Fibroblast of lung (primary cell): ENCODE measurements at regions not wholly inside any gene's neighbourhood (a gene's known extent, or its start where the extent isn't known, plus 50 kb on each side); places are given as distances from the start of the nearest gene placed in this dataset.

Experiments used
- DNase-seq, 2 donors: peaks; one replicate each; pipeline versions ENCODE4 v3.0.0 to v3.0.0-alpha.2; 2010; ENCODE audit warnings: low read depth in 2 of 2
- H2AFZ ChIP-seq: 2 replicates; pipeline ENCODE4 v1.5.1; 2012; ENCODE audit warnings: low read length, control low read depth, inconsistent platforms
- H3K27ac ChIP-seq: 2 replicates; pipeline ENCODE4 v1.5.1; 2011; ENCODE audit warnings: low read length, control low read depth; ENCODE audit not compliant: insufficient read depth
- H3K27me3 ChIP-seq: 2 replicates; pipeline ENCODE4 v1.5.1; 2011; ENCODE audit warnings: mild to moderate bottlenecking, low read length; ENCODE audit not compliant: control insufficient read depth, insufficient read depth
- H3K36me3 ChIP-seq: 2 replicates; pipeline ENCODE4 v1.5.1; 2011; ENCODE audit warnings: low read length; ENCODE audit not compliant: control insufficient read depth, insufficient read depth
- H3K4me1 ChIP-seq: 2 replicates; pipeline ENCODE4 v1.5.1; 2011; ENCODE audit warnings: low read length; ENCODE audit not compliant: control insufficient read depth, insufficient read depth; ENCODE audit errors: extremely low read depth
- H3K4me2 ChIP-seq: 2 replicates; pipeline ENCODE4 v1.5.1; 2011; ENCODE audit warnings: low read length, control low read depth; ENCODE audit not compliant: insufficient read depth; ENCODE audit errors: extremely low read depth
- H3K4me3 ChIP-seq, 4 experiments: fragments of 200-600 bp in 1 of 4; sonication (generic) in 1 of 4; replicated peaks in 1 of 4; 2 replicates each; pipeline ENCODE4 v1.5.1; 2011 to 2016; ENCODE audit warnings: low read length in 4 of 4, low read depth in 3 of 4, mild to moderate bottlenecking in 3 of 4, control low read depth in 2 of 4, inconsistent platforms in 1 of 4, mixed read lengths in 1 of 4; ENCODE audit not compliant: insufficient read depth in 1 of 4; ENCODE audit errors: control extremely low read depth in 1 of 4
- H3K79me2 ChIP-seq: 2 replicates; pipeline ENCODE4 v1.5.1; 2012; ENCODE audit warnings: mild to moderate bottlenecking, low read length, inconsistent platforms; ENCODE audit not compliant: control insufficient read depth, insufficient read depth
- H3K9ac ChIP-seq: 2 replicates; pipeline ENCODE4 v1.5.1; 2011; ENCODE audit warnings: mild to moderate bottlenecking, low read length, control low read depth; ENCODE audit not compliant: insufficient read depth
- H3K9me3 ChIP-seq: 2 replicates; pipeline ENCODE4 v1.5.1; 2012; ENCODE audit warnings: low read depth, low read length; ENCODE audit not compliant: control insufficient read depth, insufficient read depth
- H4K20me1 ChIP-seq: 2 replicates; pipeline ENCODE4 v1.5.1; 2011; ENCODE audit warnings: low read length; ENCODE audit not compliant: control insufficient read depth, insufficient read depth; ENCODE audit errors: extremely low read depth
- CTCF ChIP-seq, 2 donors: IDR thresholded peaks in 1 of 2; conservative IDR thresholded peaks in 1 of 2; 1 replicate in 1 of 2; 2 replicates in 1 of 2; pipeline ENCODE4 v1.5.1; 2011 to 2012; ENCODE audit warnings: low read length in 2 of 2, control low read depth in 1 of 2, inconsistent platforms in 1 of 2, low read depth in 1 of 2, mild to moderate bottlenecking in 1 of 2
- EZH2 ChIP-seq: IDR thresholded peaks from 2 replicates; pipeline ENCODE4 v1.5.1; 2012; ENCODE audit warnings: low read length, control low read depth, mild to moderate bottlenecking; ENCODE audit errors: missing control alignments

DNA sequence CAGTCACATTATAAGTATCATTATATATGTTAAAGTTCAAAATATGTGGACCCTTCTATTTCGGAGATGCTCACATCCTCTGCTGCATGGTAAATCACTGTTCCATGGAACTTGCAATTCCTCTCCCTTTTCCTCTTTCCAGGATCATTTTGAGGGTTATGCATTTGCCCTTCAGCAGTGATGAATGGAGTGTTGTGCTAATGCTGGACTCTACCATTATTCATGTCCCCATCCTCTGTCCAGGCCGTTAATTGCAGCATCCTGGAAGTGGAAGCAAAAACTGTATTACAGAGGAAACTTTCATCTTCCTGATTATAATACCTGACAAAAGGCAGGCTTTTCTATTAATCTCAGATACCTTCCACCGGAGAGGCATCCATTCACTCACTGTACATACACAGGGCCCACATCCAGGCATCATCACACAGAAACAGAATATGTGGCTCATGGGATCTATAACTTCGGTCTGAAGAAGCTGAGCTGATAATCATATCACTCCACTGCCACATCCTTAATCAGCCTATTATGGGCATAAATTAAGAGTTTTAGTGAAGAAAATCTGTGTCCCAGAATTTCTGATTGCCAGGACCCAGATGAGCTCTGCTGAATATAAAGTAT lies 65.0 kb upstream of the ACO1 start:
- no peak overlapping the region for H3K4me2 ChIP-seq
- no peak overlapping the region for H3K9ac ChIP-seq
- no peak for DNase-seq
- no peak overlapping the region for H3K4me3 ChIP-seq
- no peaks in the 10 kb centered on the region for H4K20me1 ChIP-seq
- H3K27me3 ChIP-seq = no peaks in the 10 kb centered on the region
- H3K9me3 ChIP-seq = no peaks in the 10 kb centered on the region
- TF ChIP-seq CTCF (conservative IDR thresholded peaks at IDR 0.05 in 1 of 2, IDR thresholded peaks at IDR 0.05 in 1 of 2; ENCODE audit: low read depth in 1 of 2, low read length in 2 of 2) (no peak), EZH2 (no peak)
- H3K36me3 ChIP-seq = no peaks in the 10 kb centered on the region
- H2AFZ ChIP-seq = no peak overlapping the region
- H3K4me1 ChIP-seq = no peaks in the 10 kb centered on the region
- H3K27ac ChIP-seq = no peak overlapping the region
- no peaks in the 10 kb centered on the region for H3K79me2 ChIP-seq

DNA sequence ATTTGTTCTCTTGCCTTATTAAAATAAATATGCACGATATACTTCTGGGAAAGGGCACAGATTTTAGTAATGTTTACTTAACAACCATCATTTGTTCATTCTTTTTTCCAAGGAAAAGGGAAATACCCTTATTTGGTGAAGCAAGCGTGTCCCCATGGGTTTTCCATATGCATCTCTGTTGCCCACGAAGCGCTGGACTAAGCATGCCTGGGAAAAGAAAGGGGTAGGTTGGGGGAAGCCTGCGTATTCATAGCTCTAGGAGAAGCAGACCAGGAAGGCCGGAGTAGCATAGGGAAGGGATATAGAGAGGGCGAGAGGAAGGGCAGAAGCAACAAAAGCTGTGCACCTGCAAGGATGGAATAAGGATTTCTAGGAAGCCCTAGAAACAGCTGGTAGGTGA lies 61.8 kb upstream of the ACO1 start:
- no peak overlapping the region for H3K27ac ChIP-seq

GRCh38 chr9:32326146-32326545 lies 58.3 kb upstream of the ACO1 start:
- H3K79me2 ChIP-seq = no peaks in the 10 kb centered on the region
- no peaks in the 10 kb centered on the region for H3K27me3 ChIP-seq
- no peaks in the 10 kb centered on the region for H3K4me1 ChIP-seq
- no peaks in the 10 kb centered on the region for H3K36me3 ChIP-seq
- TF ChIP-seq EZH2 (no peak), CTCF (conservative IDR thresholded peaks at IDR 0.05 in 1 of 2, IDR thresholded peaks at IDR 0.05 in 1 of 2; ENCODE audit: low read depth in 1 of 2, low read length in 2 of 2) (no peak)
- no peak overlapping the region for H3K4me3 ChIP-seq
- H3K4me2 ChIP-seq = no peak overlapping the region
- no peak overlapping the region for H3K27ac ChIP-seq
- H2AFZ ChIP-seq = no peak overlapping the region
- no peak for DNase-seq
- H4K20me1 ChIP-seq = no peaks in the 10 kb centered on the region
- no peaks in the 10 kb centered on the region for H3K9me3 ChIP-seq
- H3K9ac ChIP-seq = no peak overlapping the region

More for the DNA sequence above, 61.8 kb upstream of the ACO1 start:
- TF ChIP-seq EZH2 = no peak
- TF ChIP-seq CTCF (conservative IDR thresholded peaks at IDR 0.05 in 1 of 2, IDR thresholded peaks at IDR 0.05 in 1 of 2; ENCODE audit: low read depth in 1 of 2, low read length in 2 of 2) = no peak
- H3K4me2 ChIP-seq = no peak overlapping the region
- no peak overlapping the region for H2AFZ ChIP-seq
- H3K4me1 ChIP-seq = no peaks in the 10 kb centered on the region
- DNase-seq = no peak
- no peaks in the 10 kb centered on the region for H3K36me3 ChIP-seq
- no peaks in the 10 kb centered on the region for H4K20me1 ChIP-seq
- H3K79me2 ChIP-seq = no peaks in the 10 kb centered on the region
- H3K9ac ChIP-seq = no peak overlapping the region
- no peaks in the 10 kb centered on the region for H3K9me3 ChIP-seq
- H3K4me3 ChIP-seq = no peak overlapping the region
- H3K27me3 ChIP-seq = no peaks in the 10 kb centered on the region
